ENCODE measurements at regions not wholly inside any gene's neighbourhood (a gene's known extent, or its start where the extent isn't known, plus 50 kb on each side); places are given as distances from the start of the nearest gene placed in this dataset.

- Histone ChIP-seq H3K27ac (no peak overlapping the region), H3K36me3 (replicated peaks in 1 of 2) (no peaks in the 10 kb centered on the region), H3K9me3 (replicated peaks in 1 of 3) (no peaks in the 10 kb centered on the region), H3K4me3 (no peak overlapping the region), H3K27me3 (no peaks in the 10 kb centered on the region), H3K4me1 (replicated peaks in 1 of 2) (no peaks in the 10 kb centered on the region)
- no peak for DNase-seq
- TF ChIP-seq CTCF (IDR thresholded peaks at IDR 0.05) (no peak), POLR2A (IDR thresholded peaks at IDR 0.05) (no peak)
- WGBS, 4 donors = 84 to 91% (median 88%) methylated on average over 14 of the region's 14 CpGs
- intact Hi-C loops (cut with DNase I) = no loop called here
Measured at GRCh38 chr18:55950379-55951166, 362.6 kb upstream of the TCF4 start.

- no peak for DNase-seq
- Histone ChIP-seq H3K27me3 (no peaks in the 10 kb centered on the region), H3K9me3 (replicated peaks in 1 of 3) (peaks cover 0 to 10% (median 7%) of the 10 kb centered on the region in 3 donors), H3K4me3 (no peak overlapping the region), H3K27ac (no peak overlapping the region), H3K36me3 (replicated peaks in 1 of 2) (no peaks in the 10 kb centered on the region), H3K4me1 (replicated peaks in 1 of 2) (no peaks in the 10 kb centered on the region)
- intact Hi-C loops (cut with DNase I) = no loop called here
- TF ChIP-seq POLR2A (IDR thresholded peaks at IDR 0.05) (no peak), CTCF (IDR thresholded peaks at IDR 0.05) (no peak)
Measured at GRCh38 chr18:55934821-55935220, 346.8 kb upstream of the TCF4 start.

GRCh38 chr18:55932675-55933074, 344.7 kb upstream of the TCF4 start:
- intact Hi-C loops (cut with DNase I) = no loop called here
- DNase-seq = no peak
- Histone ChIP-seq H3K9me3 (replicated peaks in 1 of 3) (peaks cover 0 to 10% (median 7%) of the 10 kb centered on the region in 3 donors), H3K27me3 (no peaks in the 10 kb centered on the region), H3K36me3 (replicated peaks in 1 of 2) (no peaks in the 10 kb centered on the region), H3K4me1 (replicated peaks in 1 of 2) (no peaks in the 10 kb centered on the region), H3K4me3 (no peak overlapping the region), H3K27ac (no peak overlapping the region)
- no peak for TF ChIP-seq POLR2A (IDR thresholded peaks at IDR 0.05)
- TF ChIP-seq CTCF (IDR thresholded peaks at IDR 0.05) = no peak
- 80 to 100% (median 93%) methylated on average over 1 of the region's 1 CpG for WGBS, 4 donors

- H3K9me3 ChIP-seq (replicated peaks in 1 of 3) = no peaks in the 10 kb centered on the region
- DNase-seq = no peak
- no peaks in the 10 kb centered on the region for H3K27me3 ChIP-seq
- no peak overlapping the region for H3K4me3 ChIP-seq
- H3K4me1 ChIP-seq (replicated peaks in 1 of 2) = no peaks in the 10 kb centered on the region
- WGBS, 4 donors = 58 to 67% (median 65%) methylated on average over 3 of the region's 3 CpGs
- H3K27ac ChIP-seq = no peak overlapping the region
- no peaks in the 10 kb centered on the region for H3K36me3 ChIP-seq (replicated peaks in 1 of 2)
- intact Hi-C loops (cut with DNase I) = no loop called here
- TF ChIP-seq CTCF (IDR thresholded peaks at IDR 0.05) (no peak), POLR2A (IDR thresholded peaks at IDR 0.05) (no peak)
Measured at GRCh38 chr18:55927831-55928230, 339.8 kb upstream of the TCF4 start.
